Neural cell (in vitro differentiated cells): ENCODE measurements at regions not wholly inside any gene's neighbourhood (a gene's known extent, or its start where the extent isn't known, plus 50 kb on each side); places are given as distances from the start of the nearest gene placed in this dataset.

Experiments
- CTCF ChIP-seq: fragments of 450-650 bp; IDR thresholded peaks from 2 replicates; pipeline ENCODE4 v1.5.1; 2014; ENCODE audit warnings: antibody characterized with exemption, mild to moderate bottlenecking, moderate library complexity; ENCODE audit not compliant: poor library complexity, severe bottlenecking
- EZH2 ChIP-seq: fragments of 200-600, 300-800 bp; shearing (Covaris generic), sonication (generic); IDR thresholded peaks from 2 replicates; pipeline ENCODE4 v1.6.1; 2014; ENCODE audit warnings: antibody characterized with exemption, low read length, borderline replicate concordance, mild to moderate bottlenecking; ENCODE audit not compliant: insufficient read depth, poor library complexity, severe bottlenecking
- REST ChIP-seq: IDR thresholded peaks from 2 replicates; pipeline ENCODE4 v1.6.1; 2012; ENCODE audit warnings: borderline replicate concordance
- TAF1 ChIP-seq: IDR thresholded peaks from 2 replicates; pipeline ENCODE4 v1.6.1; 2012; ENCODE audit warnings: low read depth

GRCh38 chr7:114180556-114181266 lies 233.9 kb upstream of the FOXP2 start:
- TF ChIP-seq CTCF: no peak
- no peak for TF ChIP-seq REST
- TF ChIP-seq EZH2: no peak
- TF ChIP-seq TAF1: no peak
